ENCODE measurements at regions not wholly inside any gene's neighbourhood (a gene's known extent, or its start where the extent isn't known, plus 50 kb on each side); places are given as distances from the start of the nearest gene placed in this dataset.

GRCh38 chr15:100786139-100786531 lies 93.5 kb upstream of the ALDH1A3 start (continued):
- TF ChIP-seq ZNF274 (IDR thresholded peaks at IDR 0.05; ENCODE audit: borderline replicate concordance, extremely low read depth, low read length) (no peak), RBBP5 (IDR thresholded peaks at IDR 0.05; ENCODE audit: borderline replicate concordance, low read depth, low read length) (no peak), EGR1 (IDR thresholded peaks at IDR 0.05; ENCODE audit: borderline replicate concordance, low read depth, low read length) (no peak), GTF2F1 (IDR thresholded peaks at IDR 0.05; ENCODE audit: borderline replicate concordance, low read depth, low read length) (no peak), TEAD4 (IDR thresholded peaks at IDR 0.05; ENCODE audit: low read depth, low read length) (no peak), KDM1A (IDR thresholded peaks at IDR 0.05; ENCODE audit: borderline replicate concordance, low read length) (no peak), KDM5A (IDR thresholded peaks at IDR 0.05; ENCODE audit: low read length) (no peak), TAF1 (IDR thresholded peaks at IDR 0.05; ENCODE audit: low read depth, low read length) (no peak)

All from H1 (cell line).